NCI-H2171 treated with DMSO at 0.1 percent for 48 hours (cell line): ENCODE measurements at regions not wholly inside any gene's neighbourhood (a gene's known extent, or its start where the extent isn't known, plus 50 kb on each side); places are given as distances from the start of the nearest gene placed in this dataset.

ENCODE experiments used
- DNase-seq: peaks from one replicate; lab custom pipeline; 2025; lab: John Stamatoyannopoulos, UW

- no peak for DNase-seq
Measured at GRCh38 chr12:25827141-25827540, 131.3 kb upstream of the RASSF8 start.

DNA sequence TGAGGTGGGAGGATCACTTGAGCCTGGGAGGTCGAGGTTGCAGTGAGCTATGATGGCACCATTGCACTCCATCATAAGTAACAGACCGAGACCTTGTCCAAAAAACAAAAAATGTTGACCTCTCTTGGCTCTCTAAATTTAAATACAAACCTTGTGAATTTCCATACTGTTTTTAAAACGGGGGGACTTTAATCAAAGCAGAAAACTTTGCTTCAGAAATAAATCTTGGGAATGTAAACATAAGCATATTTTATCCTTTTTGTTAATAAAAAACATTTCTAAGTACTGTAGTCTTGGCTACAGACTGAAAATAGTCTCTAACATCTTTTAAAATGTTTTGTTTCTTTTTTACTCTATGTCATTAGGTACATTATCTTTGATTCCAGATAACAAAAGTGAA is 130.7 kb upstream of the RASSF8 start:
- no peak for DNase-seq

GRCh38 chr12:25828188-25828587 is 130.3 kb upstream of the RASSF8 start:
- no peak for DNase-seq

DNA sequence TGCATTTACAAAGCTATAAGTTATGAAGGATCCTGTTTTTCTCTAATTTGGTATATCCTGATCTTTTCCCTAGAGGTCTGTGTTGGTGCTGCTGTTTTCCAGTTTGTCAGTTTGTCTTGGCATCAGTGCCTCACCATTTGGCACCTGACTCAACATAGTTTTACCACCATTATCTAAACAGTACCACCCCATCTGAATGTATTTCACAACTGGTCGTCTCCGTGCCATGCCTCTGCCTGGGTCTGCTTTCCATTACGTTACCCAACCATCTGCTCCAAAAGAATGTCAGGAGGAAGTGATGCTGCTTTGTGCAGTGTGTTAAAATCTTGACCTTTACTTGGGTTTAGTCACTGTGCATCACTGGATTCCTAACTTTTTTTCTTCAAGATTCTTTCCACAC is 129.3 kb upstream of the RASSF8 start:
- no peak for DNase-seq

DNA sequence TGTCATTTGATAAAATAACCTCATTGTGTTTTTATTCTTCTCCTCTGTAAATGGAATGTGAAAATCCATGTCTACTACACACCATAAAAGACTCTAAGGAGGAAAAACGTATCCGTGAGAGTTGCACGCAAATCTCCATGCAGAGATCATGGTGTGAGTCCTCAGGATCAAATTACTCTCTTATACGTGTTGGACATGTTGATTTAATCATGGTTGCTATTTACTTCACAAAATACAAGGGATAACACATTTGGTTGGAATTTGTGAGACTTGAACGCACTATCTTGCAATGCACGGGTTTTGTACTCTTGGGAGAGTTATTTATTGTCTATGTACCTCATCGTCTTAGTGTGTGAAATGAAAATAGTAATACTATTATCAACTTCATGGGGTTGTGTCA is 128.0 kb upstream of the RASSF8 start:
- no peak for DNase-seq

DNA sequence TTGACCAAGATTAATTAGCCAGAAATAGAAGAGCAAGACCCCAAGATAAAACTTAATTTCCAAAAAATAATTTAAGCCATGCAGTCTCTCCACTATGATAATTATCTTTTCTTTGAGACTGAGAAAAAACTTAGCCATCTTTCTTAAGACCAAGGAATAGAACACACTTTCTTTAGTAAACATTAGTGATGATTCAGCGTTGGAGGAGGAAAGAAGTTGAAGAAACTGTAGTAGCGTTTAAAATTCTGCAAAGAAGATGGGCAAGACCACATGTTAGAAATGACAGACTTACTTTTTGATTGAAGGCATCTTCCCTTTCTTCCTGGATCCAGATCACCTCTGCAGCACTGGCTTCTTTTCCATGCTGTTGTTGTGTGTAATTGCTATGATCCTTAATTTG is 124.8 kb upstream of the RASSF8 start:
- no peak for DNase-seq

DNA sequence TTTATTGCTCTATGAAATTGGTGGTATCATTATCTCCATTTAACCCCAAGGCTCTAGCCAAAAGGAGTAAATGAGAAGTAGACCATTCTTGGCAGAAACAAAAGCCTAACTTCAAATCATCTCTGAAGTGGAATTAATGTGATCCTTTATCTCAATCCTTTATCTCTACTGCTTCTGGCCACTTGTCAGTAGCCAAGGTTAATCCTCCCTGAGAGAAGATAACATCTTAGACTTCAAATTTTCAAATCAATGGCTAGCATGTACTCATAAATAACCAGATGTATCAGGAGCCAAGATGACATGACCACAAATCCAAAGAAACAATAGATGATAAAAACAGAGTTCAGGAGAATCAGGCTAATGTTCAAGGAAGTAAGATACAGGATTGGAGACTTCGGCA is 123.1 kb upstream of the RASSF8 start:
- DNase-seq = no peak

DNA sequence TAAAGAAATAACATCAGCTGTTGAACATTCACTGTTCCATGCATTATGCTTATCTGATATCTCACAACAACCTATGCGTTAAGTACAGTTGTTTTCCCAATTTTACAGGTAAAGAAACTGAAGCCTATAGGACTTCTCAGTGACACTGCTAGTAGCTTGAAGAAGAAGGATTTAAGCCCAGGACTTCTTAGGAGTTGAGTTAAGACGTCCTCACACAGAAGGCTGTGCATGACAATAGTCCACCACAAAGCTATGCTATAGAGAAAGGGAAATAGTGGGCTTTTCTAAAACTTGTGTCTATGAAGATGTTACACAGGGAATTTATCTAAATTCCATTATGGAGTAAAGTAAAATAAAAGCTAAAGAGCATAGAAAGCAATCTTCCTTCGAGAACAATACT is 120.5 kb upstream of the RASSF8 start:
- DNase-seq = no peak

GRCh38 chr12:25839470-25839869 is 119.0 kb upstream of the RASSF8 start:
- no peak for DNase-seq

GRCh38 chr12:25840678-25841465 is 117.6 kb upstream of the RASSF8 start:
- DNase-seq = no peak

- DNase-seq = no peak
Measured at GRCh38 chr12:25842254-25842653, 116.2 kb upstream of the RASSF8 start.

DNA sequence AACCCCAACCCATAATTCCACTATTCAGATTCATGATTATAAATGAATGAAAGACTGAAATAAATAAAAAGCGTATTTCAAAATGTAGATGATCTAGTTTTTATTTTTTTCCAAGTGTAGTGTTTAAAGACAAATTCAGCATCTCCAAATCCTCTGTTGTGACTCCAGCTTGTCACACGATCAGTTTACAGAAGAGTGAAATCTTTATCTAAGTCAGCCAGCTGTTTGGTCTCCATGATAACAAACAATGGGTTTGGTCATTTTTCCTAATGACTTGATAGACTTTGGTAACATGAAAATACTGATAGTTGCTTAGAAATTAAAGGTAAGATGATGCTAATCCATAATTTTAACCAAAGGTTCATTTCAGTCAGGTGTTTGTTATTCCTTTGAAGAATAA is 114.5 kb upstream of the RASSF8 start:
- no peak for DNase-seq

DNA sequence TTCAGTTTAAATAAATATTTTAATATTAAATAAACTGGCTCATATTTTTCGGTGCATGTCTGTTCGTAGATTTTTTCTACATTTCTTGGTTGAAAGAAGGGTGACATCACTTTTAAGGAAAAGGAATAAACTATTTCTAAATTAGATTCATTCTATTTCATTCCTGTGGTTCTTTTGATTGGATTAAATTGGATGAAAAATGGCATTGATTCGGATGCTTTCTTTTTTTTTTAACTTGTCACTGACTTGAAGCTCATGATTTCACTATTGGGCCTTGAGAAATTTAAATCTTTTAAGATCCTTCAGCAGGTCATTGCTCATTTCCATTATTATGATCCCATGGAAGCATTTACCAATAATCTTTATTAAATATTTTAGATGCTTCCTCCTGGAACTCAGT is 113.1 kb upstream of the RASSF8 start:
- no peak for DNase-seq

- no peak for DNase-seq
Measured at GRCh38 chr12:25852792-25853191, 105.7 kb upstream of the RASSF8 start.

DNA sequence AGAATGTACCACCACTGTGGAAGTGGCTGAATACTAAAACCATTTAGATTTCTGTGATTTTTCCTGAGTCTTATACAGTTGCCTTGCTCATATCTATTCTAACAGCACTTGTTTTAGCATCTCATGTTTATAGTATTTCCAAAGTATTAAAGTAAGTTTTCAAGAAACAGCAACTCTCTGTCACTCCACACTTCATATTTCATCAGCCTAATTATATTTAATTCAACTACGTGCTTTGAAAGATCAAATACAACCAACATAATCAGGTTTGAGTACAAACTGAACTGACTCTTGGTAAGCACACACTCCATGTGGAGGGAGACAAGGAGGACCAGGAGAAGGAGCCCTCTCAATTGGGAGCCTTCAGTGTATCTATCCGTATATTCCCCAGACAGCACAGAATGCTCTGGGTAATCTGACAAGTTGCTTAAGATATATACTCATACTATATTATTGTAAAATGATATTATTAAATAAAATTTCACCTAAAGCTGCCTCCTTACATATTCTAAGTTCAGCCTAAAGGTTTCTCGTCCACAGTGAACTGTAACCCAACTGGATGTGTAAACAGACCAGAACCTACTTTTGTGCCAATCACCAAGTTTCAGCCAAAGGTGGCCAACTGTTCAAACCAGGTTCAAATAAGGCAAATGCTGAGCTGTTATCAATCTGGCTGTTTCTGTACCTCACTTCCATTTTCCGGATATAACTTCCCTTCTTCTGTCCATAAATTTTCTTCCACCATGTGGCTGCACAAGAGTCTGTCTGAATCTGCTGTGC is 105.0 kb upstream of the RASSF8 start:
- DNase-seq = no peak

DNA sequence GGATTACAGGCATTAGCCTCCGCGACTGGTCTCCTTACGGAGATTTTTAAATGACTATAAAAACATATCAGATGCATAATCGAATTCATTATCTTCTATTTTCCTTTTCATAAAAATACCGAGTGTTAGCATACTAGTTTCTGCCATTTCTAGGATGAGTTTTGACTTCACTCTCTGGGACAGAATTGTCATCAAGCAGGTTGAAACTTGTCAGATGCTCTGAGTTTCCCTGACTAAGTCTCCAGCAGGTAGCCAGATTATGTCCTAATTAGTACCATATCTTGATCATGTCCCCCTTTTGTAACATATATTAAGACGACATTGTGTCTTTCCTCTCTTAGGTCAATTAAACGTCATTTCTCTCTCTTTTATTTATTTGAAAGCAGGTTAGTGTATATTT is 103.5 kb upstream of the RASSF8 start:
- no peak for DNase-seq

DNA sequence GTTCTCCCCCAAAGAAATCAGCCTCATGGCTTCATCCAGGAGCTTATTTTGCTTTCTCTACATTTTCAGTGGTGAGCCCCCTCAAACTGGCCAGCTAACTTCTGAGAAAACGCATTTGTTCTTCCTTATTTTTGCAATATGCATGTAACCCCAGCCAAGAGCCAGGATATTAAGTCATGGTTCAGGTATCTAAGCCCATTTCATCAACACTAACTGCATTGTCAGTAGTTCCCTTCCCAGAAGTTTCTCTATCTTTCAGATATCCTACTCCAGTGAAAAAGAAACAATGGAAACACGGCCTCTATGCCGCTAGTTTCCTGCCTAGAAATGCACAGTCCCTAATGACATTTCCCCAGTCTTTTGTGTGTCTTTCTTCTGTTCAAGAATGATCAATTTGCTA is 102.8 kb upstream of the RASSF8 start:
- DNase-seq = no peak

DNA sequence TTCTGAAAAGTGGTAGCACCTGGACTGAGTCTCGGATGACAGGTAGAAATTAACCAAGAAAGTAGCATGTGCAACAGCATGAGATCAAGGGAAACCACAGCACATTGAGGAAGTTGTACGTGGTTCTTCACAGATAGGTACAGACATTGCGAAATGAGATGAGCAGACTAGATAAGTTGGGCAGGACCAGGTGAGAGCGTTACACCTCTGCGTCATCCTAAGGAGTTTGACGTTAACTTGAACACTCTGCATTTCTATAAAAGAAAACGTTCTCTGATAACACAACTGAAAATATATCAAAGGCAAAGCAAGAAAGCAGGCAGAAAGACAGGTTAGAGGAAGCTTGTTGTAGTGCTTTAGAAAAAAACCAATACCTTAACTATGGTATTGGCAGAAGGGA is 98.5 kb upstream of the RASSF8 start:
- DNase-seq = no peak

DNA sequence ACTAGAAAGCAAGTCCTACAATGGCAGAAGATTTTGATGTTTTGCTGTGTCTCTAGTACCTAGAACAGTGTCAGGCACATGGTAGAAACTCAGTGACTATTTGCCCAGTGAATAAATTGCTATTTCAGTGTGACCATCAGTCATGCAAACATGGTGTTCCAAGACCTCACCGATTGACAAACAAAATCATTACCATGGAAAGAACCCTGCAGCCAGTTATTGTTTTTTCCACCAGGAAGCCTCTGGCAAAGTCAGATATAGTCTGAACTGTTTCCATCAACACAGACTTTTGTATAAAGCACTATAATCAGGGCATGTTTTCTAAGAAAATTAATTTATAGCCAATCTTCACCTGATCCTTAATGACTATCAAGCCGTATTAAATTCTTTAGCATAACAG is 97.3 kb upstream of the RASSF8 start:
- no peak for DNase-seq

GRCh38 chr12:25864306-25865276 is 93.9 kb upstream of the RASSF8 start:
- no peak for DNase-seq

- DNase-seq = no peak
Measured at GRCh38 chr12:25866586-25867378, 91.7 kb upstream of the RASSF8 start.

- no peak for DNase-seq
Measured at GRCh38 chr12:25868193-25868592, 90.3 kb upstream of the RASSF8 start.
